ENCODE measurements at regions not wholly inside any gene's neighbourhood (a gene's known extent, or its start where the extent isn't known, plus 50 kb on each side); places are given as distances from the start of the nearest gene placed in this dataset.

GRCh38 chr2:2702385-2702784 lies 371.3 kb upstream of the MYT1L start:
- Histone ChIP-seq H3K27ac (ENCODE audit: low read length) (no peak overlapping the region), H3F3A (ENCODE audit: insufficient read depth, low read length) (no peaks in the 10 kb centered on the region)
- no peak for DNase-seq

GRCh38 chr2:2701813-2702212 lies 370.7 kb upstream of the MYT1L start:
- no peak overlapping the region for H2AFZ ChIP-seq (ENCODE audit: low read length)
- no peak for TF ChIP-seq EZH2 (optimal IDR thresholded peaks at IDR 0.05; ENCODE audit: low read depth, low read length)
- TF ChIP-seq CTCF (IDR thresholded peaks at IDR 0.05; ENCODE audit: low read length): no peak
- no peak for TF ChIP-seq EZH2phosphoT487 (IDR thresholded peaks at IDR 0.05; ENCODE audit: low read length)
- no peak overlapping the region for H3K9ac ChIP-seq (ENCODE audit: low read length)
- H4K20me1 ChIP-seq (ENCODE audit: insufficient read depth, low read length): no peaks in the 10 kb centered on the region
- no peak overlapping the region for H3K27ac ChIP-seq (ENCODE audit: low read length)
- H3K27me3 ChIP-seq (replicated peaks; ENCODE audit: insufficient read depth, low read length): no peaks in the 10 kb centered on the region
- no peak overlapping the region for H3K4me2 ChIP-seq (ENCODE audit: low read depth, low read length)
- no peaks in the 10 kb centered on the region for H3F3A ChIP-seq (ENCODE audit: insufficient read depth, low read length)
- H3K9me3 ChIP-seq (replicated peaks; ENCODE audit: insufficient read depth, low read length): no peaks in the 10 kb centered on the region
- DNase-seq: no peak
- H3K9me2 ChIP-seq (replicated peaks; ENCODE audit: insufficient read depth, low read length): no peaks in the 10 kb centered on the region
- H3K36me3 ChIP-seq (replicated peaks; ENCODE audit: insufficient read depth, low read length): no peaks in the 10 kb centered on the region
- no peaks in the 10 kb centered on the region for H3K79me2 ChIP-seq (ENCODE audit: low read length)
- no peak overlapping the region for H3K4me3 ChIP-seq (ENCODE audit: low read length)
- no peaks in the 10 kb centered on the region for H3K4me1 ChIP-seq (ENCODE audit: low read length)

More at GRCh38 chr2:2702385-2702784, 371.3 kb upstream of the MYT1L start:
- no peak for TF ChIP-seq EZH2 (optimal IDR thresholded peaks at IDR 0.05; ENCODE audit: low read depth, low read length)
- TF ChIP-seq EZH2phosphoT487 (IDR thresholded peaks at IDR 0.05; ENCODE audit: low read length): no peak
- no peak for TF ChIP-seq CTCF (IDR thresholded peaks at IDR 0.05; ENCODE audit: low read length)
- H3K4me1 ChIP-seq (ENCODE audit: low read length): no peaks in the 10 kb centered on the region
- H3K9ac ChIP-seq (ENCODE audit: low read length): no peak overlapping the region
- no peaks in the 10 kb centered on the region for H3K27me3 ChIP-seq (replicated peaks; ENCODE audit: insufficient read depth, low read length)
- no peaks in the 10 kb centered on the region for H3K79me2 ChIP-seq (ENCODE audit: low read length)
- H3K4me2 ChIP-seq (ENCODE audit: low read depth, low read length): no peak overlapping the region
- no peaks in the 10 kb centered on the region for H3K9me2 ChIP-seq (replicated peaks; ENCODE audit: insufficient read depth, low read length)
- H3K36me3 ChIP-seq (replicated peaks; ENCODE audit: insufficient read depth, low read length): no peaks in the 10 kb centered on the region
- H3K4me3 ChIP-seq (ENCODE audit: low read length): no peak overlapping the region
- no peaks in the 10 kb centered on the region for H3K9me3 ChIP-seq (replicated peaks; ENCODE audit: insufficient read depth, low read length)
- no peaks in the 10 kb centered on the region for H4K20me1 ChIP-seq (ENCODE audit: insufficient read depth, low read length)
- H2AFZ ChIP-seq (ENCODE audit: low read length): no peak overlapping the region

- Histone ChIP-seq H3K36me3 (replicated peaks; ENCODE audit: insufficient read depth, low read length) (no peaks in the 10 kb centered on the region), H4K20me1 (ENCODE audit: insufficient read depth, low read length) (no peaks in the 10 kb centered on the region), H3K9me2 (replicated peaks; ENCODE audit: insufficient read depth, low read length) (no peaks in the 10 kb centered on the region), H3K27me3 (replicated peaks; ENCODE audit: insufficient read depth, low read length) (no peaks in the 10 kb centered on the region), H3K4me1 (ENCODE audit: low read length) (no peaks in the 10 kb centered on the region), H2AFZ (ENCODE audit: low read length) (no peak overlapping the region), H3K4me2 (ENCODE audit: low read depth, low read length) (no peak overlapping the region), H3F3A (ENCODE audit: insufficient read depth, low read length) (no peaks in the 10 kb centered on the region), H3K4me3 (ENCODE audit: low read length) (no peak overlapping the region), H3K9ac (ENCODE audit: low read length) (no peak overlapping the region), H3K79me2 (ENCODE audit: low read length) (no peaks in the 10 kb centered on the region), H3K27ac (ENCODE audit: low read length) (no peak overlapping the region), H3K9me3 (replicated peaks; ENCODE audit: insufficient read depth, low read length) (no peaks in the 10 kb centered on the region)
- TF ChIP-seq CTCF (IDR thresholded peaks at IDR 0.05; ENCODE audit: low read length) (no peak), EZH2phosphoT487 (IDR thresholded peaks at IDR 0.05; ENCODE audit: low read length) (no peak), EZH2 (optimal IDR thresholded peaks at IDR 0.05; ENCODE audit: low read depth, low read length) (no peak)
- DNase-seq: no peak
These were observed 370.2 kb upstream of the MYT1L start for GRCh38 chr2:2701176-2701781.

Measured in MM.1S (cell line).